ENCODE measurements at regions not wholly inside any gene's neighbourhood (a gene's known extent, or its start where the extent isn't known, plus 50 kb on each side); places are given as distances from the start of the nearest gene placed in this dataset.
"Not testable (repeated sequence)": the region's sequence is repeated elsewhere in the genome, so short reads cannot be mapped to it uniquely, and the experiment has no call there.

DNA sequence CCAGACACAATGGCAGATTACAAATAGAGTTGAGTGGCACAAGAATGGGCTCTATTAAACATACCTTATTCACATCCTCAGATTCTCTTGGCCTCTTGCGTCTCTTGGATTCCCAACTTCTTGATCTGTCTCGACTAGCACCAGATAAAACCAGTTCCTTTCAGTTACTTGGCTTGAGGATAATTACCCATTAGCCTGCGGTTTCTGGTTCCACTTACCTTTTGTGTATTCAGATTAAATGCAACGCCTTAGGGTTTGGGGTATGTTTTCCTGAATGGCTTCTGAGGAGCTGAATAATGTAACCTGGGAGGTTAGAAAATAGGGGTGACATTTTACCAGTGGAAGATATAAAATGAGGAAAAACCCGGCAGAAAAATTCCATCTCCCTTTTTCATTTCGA is 154.4 kb upstream of the TSPY2 start:
- H3K9me3 ChIP-seq (ENCODE audit: insufficient read depth, low read depth, low read length); H3K9ac ChIP-seq (ENCODE audit: low read depth, low read length); H3K4me1 ChIP-seq (ENCODE audit: insufficient read depth, low read length); H3K27ac ChIP-seq (ENCODE audit: low read depth, low read length); H3K27me3 ChIP-seq (ENCODE audit: insufficient read depth, low read length); H3K36me3 ChIP-seq (ENCODE audit: insufficient read depth, low read length); H3K4me3 ChIP-seq (ENCODE audit: low read length): not testable (repeated sequence)
- WGBS, result 54% methylated on average over 3 of the region's 6 CpGs

DNA sequence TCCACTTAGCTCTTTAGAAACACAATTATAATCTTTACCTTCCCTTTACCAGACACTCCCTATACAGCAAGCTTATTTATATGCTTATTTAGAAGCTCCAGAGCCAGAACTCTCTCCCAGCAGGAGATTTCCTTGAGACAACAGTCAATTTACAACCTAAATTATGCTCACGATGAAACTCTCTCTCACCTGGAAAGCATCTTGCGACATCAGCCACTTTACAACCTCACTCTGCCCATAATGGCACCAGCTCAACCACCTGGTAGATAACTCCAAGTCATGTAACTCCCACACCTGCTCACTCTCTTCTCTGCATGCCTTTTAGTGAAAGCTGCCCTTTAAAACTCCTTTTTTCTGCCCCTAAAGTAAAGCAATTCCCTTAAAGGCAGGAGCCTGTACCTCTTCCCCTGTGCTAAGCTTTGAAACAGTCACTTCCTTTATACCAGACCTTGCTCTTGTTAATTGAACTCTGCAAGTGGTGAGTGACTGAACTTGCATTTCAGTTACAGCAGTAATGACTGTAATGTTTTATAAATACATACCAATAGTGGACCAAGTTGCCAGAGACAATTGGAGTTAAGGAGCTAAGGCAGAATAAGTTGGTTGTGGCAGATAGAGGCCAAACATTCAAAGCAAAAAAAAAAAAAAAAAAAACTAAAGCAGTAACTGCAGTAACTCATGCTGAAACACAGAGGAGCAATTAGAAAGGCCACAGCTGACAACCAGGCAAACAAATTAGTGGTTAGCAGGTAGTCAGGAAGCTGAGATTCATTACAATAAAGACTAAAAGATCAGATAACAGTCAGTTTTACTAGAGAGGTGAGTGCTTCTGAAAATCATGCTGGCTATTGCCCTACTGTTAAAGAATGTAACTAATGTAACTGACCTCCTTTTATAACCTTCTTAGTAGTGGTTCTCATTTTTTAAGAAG is 115.1 kb upstream of the TSPY2 start:
- H3K27ac ChIP-seq (ENCODE audit: low read depth, low read length), result peak overlapping the region; percentile 88
- H3K36me3 ChIP-seq (ENCODE audit: insufficient read depth, low read length); H3K4me3 ChIP-seq (ENCODE audit: low read length); H3K27me3 ChIP-seq (ENCODE audit: insufficient read depth, low read length); H3K9me3 ChIP-seq (ENCODE audit: insufficient read depth, low read depth, low read length): not testable (repeated sequence)
- 1% methylated on average over 2 of the region's 2 CpGs for WGBS
- peak overlapping the region; percentile 38; the same call in 1 of the 2 replicates for H3K9ac ChIP-seq (ENCODE audit: low read depth, low read length)
- H3K4me1 ChIP-seq (ENCODE audit: insufficient read depth, low read length), result 0 out of 2 replicates have a peak, but pooled peaks cover 11% of the 10 kb centered on the region

DNA sequence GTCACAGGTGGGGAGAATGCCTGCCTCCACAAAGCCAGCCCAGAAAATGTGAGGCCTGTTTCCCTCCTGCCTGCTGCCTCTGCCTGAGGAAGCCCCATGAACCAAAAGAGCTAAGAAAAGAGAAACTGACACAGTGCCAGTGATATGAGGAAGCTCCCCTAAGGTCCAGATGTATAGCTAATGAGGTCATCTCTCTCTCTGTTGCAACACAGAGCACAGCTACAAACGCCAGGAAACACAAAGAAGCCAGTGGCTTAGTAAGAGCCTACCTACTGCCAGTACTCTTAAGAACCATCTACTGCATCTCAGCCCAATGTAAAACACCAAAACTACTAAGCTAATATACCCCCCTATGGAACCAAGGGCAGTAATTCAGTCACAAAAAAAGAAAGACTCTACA is 109.9 kb upstream of the TSPY2 start:
- H3K27me3 ChIP-seq (ENCODE audit: insufficient read depth, low read length); H3K36me3 ChIP-seq (ENCODE audit: insufficient read depth, low read length); H3K4me3 ChIP-seq (ENCODE audit: low read length); H3K27ac ChIP-seq (ENCODE audit: low read depth, low read length); H3K9ac ChIP-seq (ENCODE audit: low read depth, low read length); H3K9me3 ChIP-seq (ENCODE audit: insufficient read depth, low read depth, low read length): not testable (repeated sequence)
- 83% methylated on average over 1 of the region's 1 CpG for WGBS
- H3K4me1 ChIP-seq (ENCODE audit: insufficient read depth, low read length), result 0 out of 2 replicates have a peak, but pooled peaks cover 11% of the 10 kb centered on the region
